ENCODE measurements at regions not wholly inside any gene's neighbourhood (a gene's known extent, or its start where the extent isn't known, plus 50 kb on each side); places are given as distances from the start of the nearest gene placed in this dataset.

DNA sequence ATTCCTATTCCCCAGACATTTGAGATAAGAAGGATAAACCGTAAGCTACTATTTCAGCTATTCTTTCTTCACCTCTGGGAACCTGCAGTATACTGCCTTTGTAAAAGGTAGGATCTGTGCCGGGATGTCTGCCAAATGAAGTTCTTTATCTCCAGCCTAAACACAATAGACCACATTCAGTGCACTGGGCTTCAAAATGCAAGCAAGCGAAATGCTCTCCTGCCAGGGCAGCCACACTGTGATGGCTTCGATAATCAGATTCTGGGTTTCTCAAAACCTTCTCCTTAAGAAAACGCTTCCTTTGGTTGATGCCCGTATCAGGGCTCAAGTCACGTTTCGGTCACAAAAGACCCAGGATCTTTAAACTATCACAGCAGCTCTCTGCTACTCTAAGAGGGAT is 299.5 kb upstream of the B3GAT1 start:
- 57 to 70% methylated on average over 7 to 8 of the region's 8 CpGs for WGBS, 2 donors (ENCODE audit: low coverage in 1 of 2)
- in situ Hi-C loops (cut with MboI; ENCODE audit: low pct_ligation_motif_present in 1 of 4, low pct_unique_long_range_greater_than_20kb in 1 of 4, low sequenced_read_pairs in 3 of 4) = no loop called here
- Histone ChIP-seq H3K27me3 (peaks cover 8% of the 10 kb centered on the region), H3K9me3 (no peaks in the 10 kb centered on the region), H3K36me3 (no peaks in the 10 kb centered on the region), H3K4me1 (peaks cover 0 to 7% (median 0%) of the 10 kb centered on the region in 4 donors), H3K4me3 (no peak overlapping the region), H3K27ac (no peak overlapping the region)
- TF ChIP-seq POLR2A (IDR thresholded peaks at IDR 0.05) = no peak
- no peak for TF ChIP-seq EP300 (IDR thresholded peaks at IDR 0.05; ENCODE audit: low read depth)
- TF ChIP-seq, protein P1, sequence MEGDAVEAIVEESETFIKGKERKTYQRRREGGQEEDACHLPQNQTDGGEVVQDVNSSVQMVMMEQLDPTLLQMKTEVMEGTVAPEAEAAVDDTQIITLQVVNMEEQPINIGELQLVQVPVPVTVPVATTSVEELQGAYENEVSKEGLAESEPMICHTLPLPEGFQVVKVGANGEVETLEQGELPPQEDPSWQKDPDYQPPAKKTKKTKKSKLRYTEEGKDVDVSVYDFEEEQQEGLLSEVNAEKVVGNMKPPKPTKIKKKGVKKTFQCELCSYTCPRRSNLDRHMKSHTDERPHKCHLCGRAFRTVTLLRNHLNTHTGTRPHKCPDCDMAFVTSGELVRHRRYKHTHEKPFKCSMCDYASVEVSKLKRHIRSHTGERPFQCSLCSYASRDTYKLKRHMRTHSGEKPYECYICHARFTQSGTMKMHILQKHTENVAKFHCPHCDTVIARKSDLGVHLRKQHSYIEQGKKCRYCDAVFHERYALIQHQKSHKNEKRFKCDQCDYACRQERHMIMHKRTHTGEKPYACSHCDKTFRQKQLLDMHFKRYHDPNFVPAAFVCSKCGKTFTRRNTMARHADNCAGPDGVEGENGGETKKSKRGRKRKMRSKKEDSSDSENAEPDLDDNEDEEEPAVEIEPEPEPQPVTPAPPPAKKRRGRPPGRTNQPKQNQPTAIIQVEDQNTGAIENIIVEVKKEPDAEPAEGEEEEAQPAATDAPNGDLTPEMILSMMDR (IDR thresholded peaks at IDR 0.05) = no peak
- no peak for TF ChIP-seq POLR2AphosphoS5 (IDR thresholded peaks at IDR 0.05)
- intact Hi-C loops (cut with DNase I; ENCODE audit: low total_unique reads) = no loop called here
- DNase-seq = no peak

DNA sequence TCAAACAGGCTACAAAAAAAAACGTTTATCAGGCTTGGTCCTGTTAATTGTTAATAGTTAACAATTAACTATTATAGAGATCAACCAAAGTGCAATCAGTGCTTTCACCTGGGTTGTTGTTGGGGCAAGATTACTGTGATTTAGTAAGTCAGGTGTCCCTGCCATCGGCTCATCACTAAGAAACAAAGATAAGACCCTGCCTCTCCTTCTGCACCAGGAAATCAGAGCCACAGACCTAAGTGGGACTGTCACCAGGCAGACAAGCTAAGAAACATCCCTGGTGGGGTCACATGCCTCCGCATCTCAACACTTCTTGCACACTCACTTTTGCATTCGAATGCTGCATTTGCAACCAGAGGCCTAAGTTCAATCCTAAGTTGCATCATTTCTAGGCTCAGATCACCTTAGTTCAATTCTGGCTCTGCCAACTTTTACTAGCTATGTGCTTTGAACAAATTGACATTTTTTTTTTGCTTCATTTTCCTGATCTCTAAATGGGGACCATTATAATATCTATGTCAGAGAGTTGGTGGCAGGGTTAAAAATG is 298.9 kb upstream of the B3GAT1 start:
- Histone ChIP-seq H3K27ac (no peak overlapping the region), H3K36me3 (no peaks in the 10 kb centered on the region), H3K9me3 (no peaks in the 10 kb centered on the region), H3K4me3 (no peak overlapping the region), H3K4me1 (peaks cover 0 to 7% (median 0%) of the 10 kb centered on the region in 4 donors), H3K27me3 (peaks cover 8% of the 10 kb centered on the region)
- 53 to 65% methylated on average over 3 to 4 of the region's 4 CpGs for WGBS, 2 donors (ENCODE audit: low coverage in 1 of 2)
- in situ Hi-C loops (cut with MboI; ENCODE audit: low pct_ligation_motif_present in 1 of 4, low pct_unique_long_range_greater_than_20kb in 1 of 4, low sequenced_read_pairs in 3 of 4) (no loop called here), intact Hi-C loops (cut with DNase I; ENCODE audit: low total_unique reads) (no loop called here)
- TF ChIP-seq POLR2A (IDR thresholded peaks at IDR 0.05) (no peak), EP300 (IDR thresholded peaks at IDR 0.05; ENCODE audit: low read depth) (no peak), POLR2AphosphoS5 (IDR thresholded peaks at IDR 0.05) (no peak)
- TF ChIP-seq, protein P1 (IDR thresholded peaks at IDR 0.05) = no peak
- DNase-seq = no peak

DNA sequence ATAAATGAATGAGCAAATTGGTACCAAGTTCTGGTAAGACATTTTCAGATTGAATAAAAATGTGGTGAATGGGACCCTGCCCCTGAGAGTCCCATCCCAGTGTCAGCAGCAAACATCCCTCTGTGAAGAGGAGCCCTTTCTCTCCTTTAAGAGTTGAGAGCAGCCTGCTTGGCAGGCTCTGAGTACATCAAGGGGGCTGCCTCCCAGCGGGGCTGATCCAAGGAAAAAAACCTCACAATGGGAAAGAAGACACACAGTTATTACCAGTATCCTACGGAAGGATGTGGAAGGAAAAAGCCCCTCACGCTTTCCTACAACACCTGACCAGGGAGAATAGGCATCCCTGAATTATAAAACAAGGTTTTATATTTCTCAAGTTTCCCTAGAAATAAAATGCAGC is 293.8 kb upstream of the B3GAT1 start:
- Histone ChIP-seq H3K27ac (no peak overlapping the region), H3K4me3 (no peak overlapping the region), H3K9me3 (no peaks in the 10 kb centered on the region), H3K4me1 (no peaks in the 10 kb centered on the region), H3K27me3 (peaks cover 3% of the 10 kb centered on the region), H3K36me3 (no peaks in the 10 kb centered on the region)
- WGBS, 2 donors (ENCODE audit: low coverage in 1 of 2) = 42 to 86% methylated on average over 3 of the region's 3 CpGs
- TF ChIP-seq, protein P1 (IDR thresholded peaks at IDR 0.05) = no peak
- TF ChIP-seq POLR2AphosphoS5 (IDR thresholded peaks at IDR 0.05) = no peak
- TF ChIP-seq EP300 (IDR thresholded peaks at IDR 0.05; ENCODE audit: low read depth) = no peak
- TF ChIP-seq POLR2A (IDR thresholded peaks at IDR 0.05) = no peak
- DNase-seq = no peak
- intact Hi-C loops (cut with DNase I; ENCODE audit: low total_unique reads) (no loop called here), in situ Hi-C loops (cut with MboI; ENCODE audit: low pct_ligation_motif_present in 1 of 4, low pct_unique_long_range_greater_than_20kb in 1 of 4, low sequenced_read_pairs in 3 of 4) (no loop called here)

DNA sequence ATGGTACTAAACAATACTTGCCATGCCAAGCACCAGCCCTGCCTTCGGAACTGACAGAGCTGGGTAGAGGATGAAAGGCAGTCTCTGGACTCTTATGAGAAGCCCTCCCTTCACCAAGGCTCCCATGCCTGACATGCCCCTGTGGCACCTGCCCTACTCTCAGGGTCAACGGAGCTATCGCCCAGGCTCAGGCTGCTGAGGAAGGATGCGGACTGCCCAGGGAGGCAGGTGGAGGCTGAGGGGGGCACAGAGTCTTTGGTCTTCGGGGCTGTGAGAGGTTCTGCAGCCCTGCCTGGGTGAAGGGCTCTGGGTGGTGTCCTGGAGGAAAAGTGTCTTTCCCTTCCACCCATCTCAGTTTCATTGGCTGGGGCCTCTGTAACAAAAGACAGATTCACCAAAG is 290.8 kb upstream of the B3GAT1 start:
- Histone ChIP-seq H3K27me3 (peaks cover 3% of the 10 kb centered on the region), H3K27ac (no peak overlapping the region), H3K4me3 (no peak overlapping the region), H3K36me3 (no peaks in the 10 kb centered on the region), H3K4me1 (no peaks in the 10 kb centered on the region), H3K9me3 (no peaks in the 10 kb centered on the region)
- no peak for DNase-seq
- 92% methylated on average over 5 of the region's 5 CpGs; no CpG with 5 or more reads in 1 of the 2 donors for WGBS, 2 donors (ENCODE audit: low coverage in 1 of 2)
- in situ Hi-C loops (cut with MboI; ENCODE audit: low pct_ligation_motif_present in 1 of 4, low pct_unique_long_range_greater_than_20kb in 1 of 4, low sequenced_read_pairs in 3 of 4) = no loop called here
- intact Hi-C loops (cut with DNase I; ENCODE audit: low total_unique reads) = no loop called here
- TF ChIP-seq POLR2AphosphoS5 (IDR thresholded peaks at IDR 0.05) (no peak), EP300 (IDR thresholded peaks at IDR 0.05; ENCODE audit: low read depth) (no peak), POLR2A (IDR thresholded peaks at IDR 0.05) (no peak)
- TF ChIP-seq, protein P1 (IDR thresholded peaks at IDR 0.05) = no peak
